Left renal pelvis (tissue), 4 donors: ENCODE measurements at regions not wholly inside any gene's neighbourhood (a gene's known extent, or its start where the extent isn't known, plus 50 kb on each side); places are given as distances from the start of the nearest gene placed in this dataset.
A peak's percentile ranks its signal among the peaks of the same experiment; 100 is the strongest.

Source experiments
- DNase-seq, 4 donors: peaks; one replicate each; pipeline ENCODE4 v3.0.0-alpha.2; 2013; ENCODE audit warnings: low read depth in 4 of 4, low spot score in 3 of 4

- no peak for DNase-seq
Observed at GRCh38 chr7:89401099-89401498, 605.6 kb upstream of the TEX47 start.

- DNase-seq = no peak
Observed at GRCh38 chr7:89401690-89402089, 606.2 kb upstream of the TEX47 start.

GRCh38 chr7:89451911-89452310, 656.4 kb upstream of the TEX47 start:
- DNase-seq = peak in 1 of 4 donors; percentile 6

- no peak for DNase-seq
Observed at GRCh38 chr7:89456556-89456955, 661.0 kb upstream of the TEX47 start.

GRCh38 chr7:89458114-89458513, 662.6 kb upstream of the TEX47 start:
- no peak for DNase-seq

GRCh38 chr7:89474456-89474855, 678.9 kb upstream of the TEX47 start:
- no peak for DNase-seq

- DNase-seq = no peak
Observed at GRCh38 chr7:89477991-89478390, 676.3 kb upstream of the STEAP1 start.

- DNase-seq = no peak
Observed at GRCh38 chr7:89495704-89496103, 658.6 kb upstream of the STEAP1 start.

- no peak for DNase-seq
Observed at GRCh38 chr7:89500084-89500483, 654.2 kb upstream of the STEAP1 start.

- no peak for DNase-seq
Observed at GRCh38 chr7:89503281-89503680, 651.0 kb upstream of the STEAP1 start.

- DNase-seq = no peak
Observed at GRCh38 chr7:89507034-89507433, 647.2 kb upstream of the STEAP1 start.

- DNase-seq = no peak
Observed at GRCh38 chr7:89511900-89512299, 642.4 kb upstream of the STEAP1 start.

GRCh38 chr7:89514970-89515369, 639.3 kb upstream of the STEAP1 start:
- DNase-seq = no peak

- no peak for DNase-seq
Observed at GRCh38 chr7:89517815-89518214, 636.5 kb upstream of the STEAP1 start.

- no peak for DNase-seq
Observed at GRCh38 chr7:89549768-89550167, 604.5 kb upstream of the STEAP1 start.

- no peak for DNase-seq
Observed at GRCh38 chr7:89554209-89554608, 600.1 kb upstream of the STEAP1 start.

GRCh38 chr7:89559596-89559995, 594.7 kb upstream of the STEAP1 start:
- no peak for DNase-seq

- no peak for DNase-seq
Observed at GRCh38 chr7:89563597-89563996, 590.7 kb upstream of the STEAP1 start.

- DNase-seq = no peak
Observed at GRCh38 chr7:89584896-89585295, 569.4 kb upstream of the STEAP1 start.

- no peak for DNase-seq
Observed at GRCh38 chr7:89593125-89593524, 561.1 kb upstream of the STEAP1 start.

- DNase-seq = no peak
Observed at GRCh38 chr7:89602984-89603383, 551.3 kb upstream of the STEAP1 start.

GRCh38 chr7:89605362-89605761, 548.9 kb upstream of the STEAP1 start:
- DNase-seq = no peak

GRCh38 chr7:89606511-89606910, 547.8 kb upstream of the STEAP1 start:
- DNase-seq = no peak

- no peak for DNase-seq
Observed at GRCh38 chr7:89607792-89608191, 546.5 kb upstream of the STEAP1 start.
